HCT116 (cell line): ENCODE measurements at regions not wholly inside any gene's neighbourhood (a gene's known extent, or its start where the extent isn't known, plus 50 kb on each side); places are given as distances from the start of the nearest gene placed in this dataset.

Source experiments
- ATAC-seq: fragments of 200-7000 bp; cut with Tn5 transposase; 2 replicates; pipeline ENCODE4 v1.9.1; 2020; ENCODE audit warnings: mild to moderate bottlenecking, moderate library complexity
- BruUV-seq: library from RNA; stranded (reverse); fragments of 400-500 nt; replicated peaks from 2 replicates; lab custom pipeline; 2021; lab: Mats Ljungman, UMichigan
- CTCF ChIA-PET: fragments of 300-600 bp; sonication (Branson Sonifier 250); formaldehyde crosslinking; loops from one replicate; lab custom pipeline; 2021; ENCODE audit warnings: antibody characterized with exemption; lab: Charles Lee
- POLR2A ChIA-PET: fragments of 300-600, 350-600 bp; sonication (Branson Sonifier 250); formaldehyde crosslinking; loops from one replicate; lab custom pipeline; 2021; ENCODE audit warnings: antibody characterized with exemption; lab: Charles Lee
- RAD21 ChIA-PET, 2 experiments: fragments of 300-600 bp; sonication (Branson Sonifier 250); formaldehyde crosslinking; loops; one replicate each; lab custom pipeline; 2023; ENCODE audit warnings: low total read pairs in 2 of 2; ENCODE audit not compliant: uncharacterized antibody in 2 of 2, unreplicated experiment in 2 of 2, low non-redundant PET in 1 of 2; lab: Charles Lee
- DNase-seq: peaks from one replicate; pipeline ENCODE4 v3.0.0-alpha.2; 2010; ENCODE audit warnings: low read depth, low spot score
- H2AFZ ChIP-seq: fragments of 200-600 bp; shearing (Covaris generic), sonication (generic); 2 replicates; pipeline ENCODE4 v1.6.1; 2017; ENCODE audit warnings: low read depth, mixed run types, mixed read lengths, antibody characterized with exemption, low read length; ENCODE audit not compliant: poor library complexity, severe bottlenecking
- H3K27ac ChIP-seq: 2 replicates; pipeline ENCODE4 v1.5.1; 2012; ENCODE audit warnings: low read depth, low read length
- H3K27me3 ChIP-seq: fragments of 200-600 bp; sonication (generic); 2 replicates; pipeline ENCODE4 v1.6.1; 2016; ENCODE audit warnings: mixed run types, low read length, mixed read lengths; ENCODE audit not compliant: insufficient read depth
- H3K36me3 ChIP-seq, 2 experiments: fragments of 200-500 bp in 1 of 2; fragments of 200-600 bp in 1 of 2; sonication (Bioruptor generic) in 1 of 2; sonication (generic) in 1 of 2; 2 replicates each; pipeline versions ENCODE4 v1.5.1 to v1.6.1; 2014 to 2016; ENCODE audit warnings: low read length in 2 of 2, inconsistent platforms in 1 of 2, mixed read lengths in 1 of 2, mixed run types in 1 of 2; ENCODE audit not compliant: insufficient read depth in 2 of 2, control insufficient read depth in 1 of 2
- H3K4me1 ChIP-seq, 2 experiments: fragments of 200-600 bp in 1 of 2; sonication (generic) in 1 of 2; 2 replicates each; pipeline versions ENCODE4 v1.5.1 to v1.6.1; 2012 to 2017; ENCODE audit warnings: low read length in 2 of 2, inconsistent platforms in 1 of 2, mild to moderate bottlenecking in 1 of 2, mixed read lengths in 1 of 2, mixed run types in 1 of 2, moderate library complexity in 1 of 2; ENCODE audit not compliant: insufficient read depth in 2 of 2, control insufficient read depth in 1 of 2
- H3K4me2 ChIP-seq: fragments of 200-600 bp; sonication (generic); 2 replicates; pipeline ENCODE4 v1.6.1; 2017; ENCODE audit warnings: mixed run types, low read length, mixed read lengths
- H3K4me3 ChIP-seq, 2 experiments: fragments of 200-600 bp in 1 of 2; sonication (generic) in 1 of 2; replicated peaks in 1 of 2; 2 replicates each; pipeline ENCODE4 v1.5.1; 2011 to 2016; ENCODE audit warnings: low read length in 2 of 2, control low read depth in 1 of 2, low read depth in 1 of 2, mild to moderate bottlenecking in 1 of 2, mixed read lengths in 1 of 2, mixed run types in 1 of 2
- H3K79me2 ChIP-seq: fragments of 200-600 bp; sonication (generic); 2 replicates; pipeline ENCODE4 v1.6.1; 2017; ENCODE audit warnings: mild to moderate bottlenecking, mixed run types, low read length, moderate library complexity, mixed read lengths; ENCODE audit not compliant: insufficient read depth
- H3K9ac ChIP-seq: fragments of 200-600 bp; sonication (generic); 2 replicates; pipeline ENCODE4 v1.6.1; 2016; ENCODE audit warnings: low read length, mixed read lengths
- H3K9me2 ChIP-seq: fragments of 200-600 bp; sonication (generic), shearing (Covaris generic); 2 replicates; pipeline ENCODE4 v1.6.1; 2017; ENCODE audit warnings: mixed run types, mild to moderate bottlenecking, moderate library complexity; ENCODE audit not compliant: insufficient read depth
- H3K9me3 ChIP-seq, 2 experiments: fragments of 200-500 bp in 1 of 2; fragments of 200-600 bp in 1 of 2; sonication (Bioruptor generic) in 1 of 2; sonication (generic) in 1 of 2; 2 replicates each; pipeline ENCODE4 v1.6.1; 2014 to 2017; ENCODE audit warnings: low read length in 2 of 2, mixed read lengths in 2 of 2, inconsistent platforms in 1 of 2, low read depth in 1 of 2, mild to moderate bottlenecking in 1 of 2, mixed run types in 1 of 2, moderate library complexity in 1 of 2; ENCODE audit not compliant: control insufficient read depth in 1 of 2, insufficient read depth in 1 of 2
- H4K20me1 ChIP-seq: fragments of 200-600 bp; sonication (generic), shearing (Covaris generic); 2 replicates; pipeline ENCODE4 v1.6.1; 2017; ENCODE audit warnings: mixed run types, mild to moderate bottlenecking, moderate library complexity; ENCODE audit not compliant: insufficient read depth
- CBX3 ChIP-seq: IDR thresholded peaks from 2 replicates; pipeline ENCODE4 v1.6.1; 2012; ENCODE audit warnings: low read depth
- CTCF ChIP-seq, 3 experiments: fragments of 200-600 bp in 1 of 3; sonication (generic) in 1 of 3; IDR thresholded peaks in 2 of 3; conservative IDR thresholded peaks in 1 of 3; 2 replicates each; pipeline ENCODE4 v1.5.1; 2012 to 2017; ENCODE audit warnings: low read depth in 2 of 3, low read length in 2 of 3, antibody characterized with exemption in 1 of 3, borderline replicate concordance in 1 of 3, control low read depth in 1 of 3, mild to moderate bottlenecking in 1 of 3, mixed read lengths in 1 of 3, mixed run types in 1 of 3, moderate library complexity in 1 of 3; ENCODE audit not compliant: insufficient read depth in 1 of 3
- FOSL1 ChIP-seq: IDR thresholded peaks from 2 replicates; pipeline ENCODE4 v1.6.1; 2012; ENCODE audit warnings: low read depth
- MAX ChIP-seq: IDR thresholded peaks from 2 replicates; pipeline ENCODE4 v1.6.1; 2012
- RAD21 ChIP-seq: IDR thresholded peaks from 2 replicates; pipeline ENCODE4 v1.6.1; 2012; ENCODE audit warnings: low read depth, mild to moderate bottlenecking
- SIN3A ChIP-seq: IDR thresholded peaks from 2 replicates; pipeline ENCODE4 v1.6.1; 2012; ENCODE audit warnings: low read depth
- ZNF274 ChIP-seq: fragments of 200-500 bp; sonication (Bioruptor generic); IDR thresholded peaks from 2 replicates; pipeline ENCODE4 v1.6.1; 2014; ENCODE audit warnings: mild to moderate bottlenecking, low read depth, low read length, inconsistent platforms
- intact Hi-C: fragments of 100-400 bp; cut with micrococcal nuclease; formaldehyde crosslinking; loops from 2 replicates; pipeline ENCODE4 v1.10.0; 2022

- H3K27me3 ChIP-seq = peaks cover 8% of the 10 kb centered on the region
- H3K9me2 ChIP-seq = no peaks in the 10 kb centered on the region
- ChIA-PET RAD21 (interaction anchor here (0.8 to 1.0 kb wide), 2 partner anchors 543 to 544 kb away, joined by 4 to 5 read pairs; no protein-coding TSS in a partner anchor), POLR2A (no interaction called here), CTCF (interaction anchor here (1.1 to 2.1 kb wide), 8 partner anchors 9 to 543 kb away, joined by 3 to 18 read pairs (median 4); no protein-coding TSS in a partner anchor)
- no peak overlapping the region for H3K4me2 ChIP-seq
- H3K9ac ChIP-seq = no peak overlapping the region
- peaks cover 0 to 12% of the 10 kb centered on the region in 2 experiments; a peak in 2 of 4 replicates for H3K4me1 ChIP-seq
- H3K36me3 ChIP-seq = no peaks in the 10 kb centered on the region
- DNase-seq = peak; percentile 52
- no peaks in the 10 kb centered on the region for H4K20me1 ChIP-seq
- H3K9me3 ChIP-seq = no peaks in the 10 kb centered on the region; a peak in 1 of 4 replicates
- H2AFZ ChIP-seq = peak overlapping the region; percentile 59
- intact Hi-C loops = loop anchor here (1.0 kb wide), 1 partner anchor 544 kb away; no protein-coding TSS in a partner anchor
- ATAC-seq = peak; percentile 98
- no TSS peak for BruUV-seq
- TF ChIP-seq CTCF (IDR thresholded peaks at IDR 0.05 in 2 of 3, conservative IDR thresholded peaks at IDR 0.05 in 1 of 3; ENCODE audit: borderline replicate concordance in 1 of 3, insufficient read depth in 1 of 3, low read depth in 2 of 3, low read length in 2 of 3) (peak; percentile 69 to 93 (median 86)), CBX3 (peak; percentile 70; the same call in 1 of the 2 replicates), SIN3A (no peak), FOSL1 (no peak), ZNF274 (no peak), RAD21 (peak; percentile 74), MAX (peak; percentile 39; the same call in 1 of the 2 replicates)
- TF ChIP-seq, all 23 proteins: peak for 4
- Histone ChIP-seq H3K4me3 (no peak overlapping the region), H3K27ac (no peak overlapping the region), H3K79me2 (no peaks in the 10 kb centered on the region)
Measured at GRCh38 chr20:23235173-23236027, 115.2 kb upstream of the NXT1 start.
